ENCODE measurements at regions not wholly inside any gene's neighbourhood (a gene's known extent, or its start where the extent isn't known, plus 50 kb on each side); places are given as distances from the start of the nearest gene placed in this dataset.

DNA sequence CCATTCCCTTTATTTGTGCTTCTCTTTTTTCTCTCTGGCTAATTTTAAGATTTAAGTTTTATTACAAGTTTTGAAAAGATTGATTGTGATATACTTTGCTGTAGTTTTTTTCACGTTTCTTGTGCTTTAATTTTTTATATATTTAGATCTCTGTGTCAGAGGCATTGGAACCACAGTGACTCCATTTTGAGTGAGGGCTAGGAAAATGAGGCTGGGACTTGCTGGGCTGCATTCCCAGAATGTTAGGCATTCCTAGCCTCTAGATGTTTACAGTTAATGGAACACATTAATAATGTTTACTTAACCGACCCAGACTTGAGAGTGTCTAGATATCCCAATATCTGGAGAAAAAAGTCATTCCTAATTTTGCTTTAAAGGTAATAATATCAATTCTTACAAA lies 939.4 kb downstream of the BRINP3 start:
- Histone ChIP-seq H3K4me2 (ENCODE audit: low read length) (no peak overlapping the region), H3K9ac (ENCODE audit: low read length) (no peak overlapping the region), H4K20me1 (ENCODE audit: insufficient read depth, low read length) (no peaks in the 10 kb centered on the region)

DNA sequence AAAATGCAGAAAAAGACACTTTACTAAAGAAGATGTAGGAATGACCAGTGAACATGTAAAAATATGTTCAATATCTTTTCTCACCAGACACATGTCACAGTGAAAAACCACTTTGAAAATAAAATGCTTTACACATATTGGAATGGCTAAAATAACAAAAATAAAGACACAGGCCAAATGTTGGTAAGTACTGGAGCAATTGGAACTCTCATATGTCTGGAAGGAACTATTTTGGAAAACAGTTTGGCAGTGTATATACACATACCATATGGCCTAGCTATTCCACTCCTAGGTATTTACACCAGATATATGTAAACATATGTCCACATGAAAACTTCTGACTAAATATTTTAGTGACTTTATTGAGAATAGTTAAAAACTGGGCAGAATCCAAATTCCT lies 927.2 kb downstream of the BRINP3 start:
- TF ChIP-seq CTCF (IDR thresholded peaks at IDR 0.05; ENCODE audit: low read length) (no peak), EZH2 (IDR thresholded peaks at IDR 0.05; ENCODE audit: borderline replicate concordance, low read length) (no peak)
- Histone ChIP-seq H3K27me3 (ENCODE audit: insufficient read depth, low read length) (no peaks in the 10 kb centered on the region), H3K27ac (ENCODE audit: low read depth, low read length, poor library complexity, severe bottlenecking) (no peak overlapping the region), H3K9me2 (ENCODE audit: low read depth, low read length) (no peaks in the 10 kb centered on the region), H3K9me3 (ENCODE audit: low read length) (no peaks in the 10 kb centered on the region), H3K79me2 (ENCODE audit: insufficient read depth, low read length) (no peaks in the 10 kb centered on the region), H3K4me3 (ENCODE audit: low read depth, low read length, poor library complexity, severe bottlenecking) (no peak overlapping the region), H3K4me1 (ENCODE audit: insufficient read depth, low read length, severe bottlenecking) (no peaks in the 10 kb centered on the region), H3K9ac (ENCODE audit: low read length) (no peak overlapping the region), H3F3A (ENCODE audit: insufficient read depth, low read length) (no peaks in the 10 kb centered on the region), H3K36me3 (ENCODE audit: insufficient read depth, low read length) (no peaks in the 10 kb centered on the region), H3K4me2 (ENCODE audit: low read length) (no peak overlapping the region), H2AFZ (ENCODE audit: low read length) (no peak overlapping the region), H4K20me1 (ENCODE audit: insufficient read depth, low read length) (no peaks in the 10 kb centered on the region)

More for the DNA sequence above, 939.4 kb downstream of the BRINP3 start:
- Histone ChIP-seq H3F3A (ENCODE audit: insufficient read depth, low read length) (no peaks in the 10 kb centered on the region), H3K9me3 (ENCODE audit: low read length) (no peaks in the 10 kb centered on the region), H3K9me2 (ENCODE audit: low read depth, low read length) (no peaks in the 10 kb centered on the region), H3K79me2 (ENCODE audit: insufficient read depth, low read length) (no peaks in the 10 kb centered on the region), H2AFZ (ENCODE audit: low read length) (no peak overlapping the region), H3K36me3 (ENCODE audit: insufficient read depth, low read length) (no peaks in the 10 kb centered on the region), H3K4me1 (ENCODE audit: insufficient read depth, low read length, severe bottlenecking) (no peaks in the 10 kb centered on the region), H3K27me3 (ENCODE audit: insufficient read depth, low read length) (no peaks in the 10 kb centered on the region), H3K27ac (ENCODE audit: low read depth, low read length, poor library complexity, severe bottlenecking) (no peak overlapping the region), H3K4me3 (ENCODE audit: low read depth, low read length, poor library complexity, severe bottlenecking) (no peak overlapping the region)
- TF ChIP-seq EZH2 (IDR thresholded peaks at IDR 0.05; ENCODE audit: borderline replicate concordance, low read length) = no peak
- no peak for TF ChIP-seq CTCF (IDR thresholded peaks at IDR 0.05; ENCODE audit: low read length)

GRCh38 chr1:189563784-189564183 lies 913.9 kb downstream of the BRINP3 start:
- TF ChIP-seq CTCF (IDR thresholded peaks at IDR 0.05; ENCODE audit: low read length) = no peak
- no peak for TF ChIP-seq EZH2 (IDR thresholded peaks at IDR 0.05; ENCODE audit: borderline replicate concordance, low read length)
- no peak overlapping the region for H3K9ac ChIP-seq (ENCODE audit: low read length)
- no peaks in the 10 kb centered on the region for H3K9me3 ChIP-seq (ENCODE audit: low read length)
- no peaks in the 10 kb centered on the region for H3K27me3 ChIP-seq (ENCODE audit: insufficient read depth, low read length)
- no peak overlapping the region for H2AFZ ChIP-seq (ENCODE audit: low read length)
- no peak overlapping the region for H3K4me2 ChIP-seq (ENCODE audit: low read length)
- H3F3A ChIP-seq (ENCODE audit: insufficient read depth, low read length) = no peaks in the 10 kb centered on the region
- H3K4me1 ChIP-seq (ENCODE audit: insufficient read depth, low read length, severe bottlenecking) = no peaks in the 10 kb centered on the region
- no peaks in the 10 kb centered on the region for H4K20me1 ChIP-seq (ENCODE audit: insufficient read depth, low read length)
- H3K9me2 ChIP-seq (ENCODE audit: low read depth, low read length) = no peaks in the 10 kb centered on the region
- H3K36me3 ChIP-seq (ENCODE audit: insufficient read depth, low read length) = no peaks in the 10 kb centered on the region
- H3K4me3 ChIP-seq (ENCODE audit: low read depth, low read length, poor library complexity, severe bottlenecking) = no peak overlapping the region
- no peaks in the 10 kb centered on the region for H3K79me2 ChIP-seq (ENCODE audit: insufficient read depth, low read length)
- H3K27ac ChIP-seq (ENCODE audit: low read depth, low read length, poor library complexity, severe bottlenecking) = no peak overlapping the region
